AG20443 (cell line): ENCODE measurements at regions not wholly inside any gene's neighbourhood (a gene's known extent, or its start where the extent isn't known, plus 50 kb on each side); places are given as distances from the start of the nearest gene placed in this dataset.
"Not testable (repeated sequence)": the region's sequence is repeated elsewhere in the genome, so short reads cannot be mapped to it uniquely, and the experiment has no call there.

Experiments used
- DNase-seq: peaks from one replicate; pipeline ENCODE4 v3.0.0; 2012; ENCODE audit warnings: low spot score, mixed read lengths

DNA sequence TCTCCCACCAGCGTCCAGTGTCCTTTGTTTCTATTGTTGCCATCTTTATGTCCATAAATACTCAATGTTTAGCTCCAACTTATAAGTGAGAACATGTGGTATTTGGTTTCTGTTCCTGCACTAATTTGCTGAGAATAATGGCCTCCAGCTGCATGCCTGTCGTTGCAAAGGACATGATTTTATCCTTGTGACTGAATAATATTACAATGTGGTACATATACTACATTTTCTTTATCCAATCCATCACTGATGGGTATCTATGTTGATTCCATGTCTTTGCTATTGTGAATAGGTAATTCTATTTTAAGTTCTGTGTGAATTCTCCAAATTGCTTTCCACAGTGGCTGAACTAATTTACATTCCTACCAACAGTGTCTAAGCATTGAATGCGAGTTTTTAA, 578.6 kb upstream of the CA10 start:
- DNase-seq: no peak

DNA sequence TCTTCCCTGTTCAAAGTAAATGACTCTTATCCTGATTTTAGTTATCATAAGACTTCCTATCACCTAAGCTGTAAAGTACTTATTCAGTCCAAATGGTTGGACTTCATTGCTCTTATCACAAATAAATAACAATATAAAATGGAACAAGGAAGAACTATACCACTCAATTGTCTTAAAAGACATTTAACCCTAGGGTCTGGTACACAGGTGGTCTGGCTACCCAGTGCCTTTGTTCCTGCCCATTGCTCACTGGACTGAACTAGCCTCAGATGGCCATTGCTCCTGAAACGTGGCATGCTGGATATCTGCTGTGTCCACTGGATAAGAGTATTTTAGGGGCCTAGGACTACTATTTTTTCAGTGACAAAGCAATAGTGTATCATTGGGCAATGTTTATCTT, 574.3 kb upstream of the CA10 start:
- DNase-seq: no peak

DNA sequence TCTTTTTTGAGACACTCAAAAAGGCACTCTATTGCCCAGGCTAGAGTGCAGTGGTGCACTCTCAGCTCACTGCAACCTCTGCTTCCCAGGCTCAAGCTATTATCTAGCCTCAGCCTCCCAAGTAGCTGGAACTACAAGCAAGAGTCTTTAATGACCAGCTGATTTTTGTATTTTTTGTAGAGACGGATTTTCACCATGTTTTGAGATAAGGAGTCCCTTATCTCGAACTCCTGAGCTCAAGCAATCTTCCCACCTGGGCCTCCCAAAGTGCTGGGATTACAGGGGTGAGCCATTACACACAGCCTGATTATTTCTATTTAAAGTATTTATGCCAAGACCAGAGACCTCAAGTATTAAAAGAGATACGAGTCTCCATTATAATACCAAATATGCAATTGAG, 566.1 kb upstream of the CA10 start:
- no peak for DNase-seq

DNA sequence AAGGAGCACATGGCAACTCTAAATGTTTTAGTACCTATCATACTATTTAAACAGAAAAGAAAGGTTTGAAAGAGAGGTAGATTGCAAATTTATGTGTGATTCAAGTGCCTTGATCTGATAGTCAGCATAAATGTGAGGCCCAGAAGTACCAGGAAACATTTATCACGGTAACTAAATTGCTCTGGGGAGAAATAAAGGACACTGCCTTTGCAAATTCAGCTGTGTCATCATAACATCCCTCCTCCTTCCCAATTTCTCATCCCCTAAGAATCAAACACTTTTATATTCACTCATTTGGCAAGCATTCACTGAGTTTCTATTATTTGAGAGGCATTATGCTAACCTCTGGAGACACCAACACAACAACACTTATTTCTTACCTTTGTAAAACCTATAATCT, 563.4 kb upstream of the CA10 start:
- no peak for DNase-seq

DNA sequence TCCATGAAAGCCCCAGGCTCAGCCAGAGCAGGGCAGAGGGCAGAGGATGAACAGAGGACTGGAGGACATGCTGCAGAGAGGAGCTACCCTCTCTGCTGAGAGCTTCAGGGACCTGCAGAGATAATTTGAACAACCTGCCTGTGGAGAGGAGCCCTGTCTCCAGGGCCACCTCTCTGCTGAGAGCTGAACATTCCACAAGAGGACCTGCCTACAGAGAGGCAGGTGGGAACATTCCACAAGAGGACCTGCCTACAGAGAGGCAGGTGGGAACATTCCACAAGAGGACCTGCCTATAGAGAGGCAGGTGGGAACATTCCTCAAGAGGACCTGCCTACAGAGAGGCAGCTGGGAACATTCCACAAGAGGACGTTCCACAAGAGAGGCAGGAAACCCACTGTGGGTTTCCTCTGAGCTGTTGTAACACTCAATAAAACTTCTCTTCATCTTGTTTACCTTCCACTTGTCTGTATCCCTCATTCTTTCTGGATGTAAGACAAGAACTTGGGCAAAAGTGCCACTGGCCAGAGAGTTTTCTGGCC, 551.9 kb upstream of the CA10 start:
- no peak for DNase-seq

DNA sequence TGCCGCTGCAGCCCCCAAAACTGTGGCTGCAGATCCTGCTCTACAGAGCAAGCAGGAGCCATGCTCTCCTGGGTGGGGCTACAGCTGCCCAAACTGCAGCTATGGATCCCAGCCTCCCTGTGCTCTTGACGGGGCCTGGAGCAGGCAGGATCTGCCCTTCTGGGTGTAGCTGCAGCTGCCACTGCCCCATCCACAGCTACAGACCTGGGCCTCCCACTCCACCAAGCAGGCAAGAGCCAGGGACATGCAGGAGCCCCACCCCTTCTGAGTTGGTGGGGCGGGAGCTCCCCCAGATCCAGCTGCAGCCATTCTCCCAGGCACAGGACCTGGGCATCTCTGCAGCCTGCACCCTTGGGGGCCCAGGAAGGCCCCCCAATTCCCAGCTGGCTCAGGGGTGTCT, 551.2 kb upstream of the CA10 start:
- DNase-seq: no peak

DNA sequence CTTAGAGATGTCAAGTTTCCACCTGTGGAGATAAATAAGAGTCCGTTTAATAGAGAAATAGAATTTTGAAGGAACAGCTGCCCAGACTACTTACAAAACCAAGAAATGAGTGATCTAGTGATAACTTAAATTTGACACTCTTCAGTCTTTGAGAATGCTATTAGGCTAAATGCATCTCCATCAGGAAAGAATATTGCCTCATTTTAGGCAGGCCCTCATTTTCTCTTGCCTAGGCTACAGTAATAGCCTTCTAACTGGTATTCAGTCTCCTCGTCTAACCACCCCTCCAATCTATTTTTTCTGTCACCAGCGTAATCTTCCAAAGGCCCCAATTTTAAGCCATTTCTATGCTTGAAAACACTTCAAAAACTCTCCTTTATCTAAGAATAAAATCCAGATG, 537.8 kb upstream of the CA10 start:
- no peak for DNase-seq

DNA sequence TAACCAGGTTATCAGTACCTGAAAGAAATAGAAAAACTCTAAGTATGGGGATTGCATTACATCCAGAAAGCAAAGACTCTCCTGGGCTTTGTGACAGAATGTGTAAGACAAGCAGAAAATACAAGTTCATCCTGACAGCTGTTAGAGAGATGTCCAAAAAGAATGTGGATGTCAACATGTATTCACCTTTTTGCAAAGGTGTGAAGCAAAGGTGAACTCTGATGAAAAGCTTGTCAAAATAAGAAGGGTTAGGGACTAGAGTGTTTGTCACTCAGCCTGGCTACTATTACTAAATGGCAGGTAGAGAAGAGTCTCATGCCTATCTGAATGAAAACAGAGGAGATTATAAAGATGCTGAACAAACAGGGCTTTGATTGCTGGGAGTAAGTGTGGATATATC, 527.6 kb upstream of the CA10 start:
- DNase-seq: no peak

DNA sequence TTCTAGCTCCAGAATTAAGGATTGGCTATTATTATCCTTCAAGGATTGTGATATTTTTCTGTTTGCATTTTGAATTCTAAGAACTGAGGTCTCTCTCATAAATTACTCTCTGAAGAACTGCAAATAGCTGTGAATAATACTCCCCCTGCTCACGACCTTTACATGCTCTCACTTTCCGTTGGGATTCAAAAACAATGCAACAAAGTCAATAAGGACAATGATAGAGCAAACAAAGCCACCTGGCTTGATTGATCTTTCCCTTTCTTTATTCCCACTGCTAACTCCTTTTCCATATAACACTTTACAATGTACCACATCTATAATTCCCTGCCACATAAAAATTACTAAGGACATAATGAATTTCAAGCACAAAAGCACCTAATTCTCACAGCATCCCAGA, 523.0 kb upstream of the CA10 start:
- no peak for DNase-seq

DNA sequence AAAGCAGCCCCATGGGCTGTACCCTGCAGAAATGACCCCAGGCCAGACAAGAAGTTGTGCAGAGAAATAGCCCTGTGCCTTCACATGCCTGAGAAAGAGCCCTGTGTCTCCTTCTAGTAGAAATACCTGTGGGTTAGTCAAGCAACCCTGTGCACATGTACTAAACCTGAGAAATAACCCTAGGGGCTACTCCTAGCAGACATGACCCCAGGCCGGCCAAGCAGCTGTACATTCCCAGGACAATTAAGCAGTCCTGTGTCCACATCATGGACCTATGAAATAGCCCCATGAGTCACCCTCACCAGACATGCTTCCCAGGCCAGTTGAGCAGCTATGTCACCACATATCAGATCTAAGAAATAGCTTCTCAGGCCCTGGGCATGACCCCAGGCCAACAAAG, 519.7 kb upstream of the CA10 start:
- no peak for DNase-seq

DNA sequence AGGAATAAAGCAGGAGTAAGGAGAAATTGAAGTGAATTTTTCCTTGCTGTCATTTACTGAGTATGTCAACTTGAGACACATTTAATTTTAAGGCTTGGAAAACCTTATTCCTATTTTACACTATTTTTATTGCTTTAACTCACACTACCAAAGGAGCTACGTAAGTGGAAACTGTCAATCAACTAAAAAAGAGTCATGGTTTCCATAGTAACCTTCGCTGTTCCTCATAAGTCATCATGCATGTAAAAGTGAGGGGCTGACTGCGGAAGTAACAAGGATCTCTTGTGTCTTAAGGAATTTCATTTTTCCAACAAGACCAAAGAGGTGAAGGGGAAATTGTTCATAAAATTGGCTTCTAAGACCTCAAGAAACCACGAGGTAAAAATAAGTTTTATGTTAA, 516.2 kb upstream of the CA10 start:
- no peak for DNase-seq

DNA sequence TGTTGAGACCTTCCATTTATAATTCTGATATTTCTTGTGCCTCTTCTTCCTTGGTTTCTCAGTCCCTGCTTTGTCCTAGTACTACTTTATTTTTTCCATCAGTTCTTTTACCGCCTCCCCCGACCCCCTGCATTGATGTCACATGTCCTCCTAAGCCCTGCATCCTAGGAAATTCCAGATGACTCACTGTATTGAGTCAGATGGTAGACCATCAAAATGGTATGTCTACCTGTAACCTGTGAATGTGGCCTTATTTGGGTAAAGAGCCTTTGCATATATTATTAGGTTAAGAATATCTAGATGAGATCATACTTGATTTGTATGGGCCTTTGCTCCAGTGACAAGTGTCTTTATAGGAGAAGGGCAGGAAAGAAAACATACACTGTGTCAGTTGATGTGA, 515.3 kb upstream of the CA10 start:
- no peak for DNase-seq

DNA sequence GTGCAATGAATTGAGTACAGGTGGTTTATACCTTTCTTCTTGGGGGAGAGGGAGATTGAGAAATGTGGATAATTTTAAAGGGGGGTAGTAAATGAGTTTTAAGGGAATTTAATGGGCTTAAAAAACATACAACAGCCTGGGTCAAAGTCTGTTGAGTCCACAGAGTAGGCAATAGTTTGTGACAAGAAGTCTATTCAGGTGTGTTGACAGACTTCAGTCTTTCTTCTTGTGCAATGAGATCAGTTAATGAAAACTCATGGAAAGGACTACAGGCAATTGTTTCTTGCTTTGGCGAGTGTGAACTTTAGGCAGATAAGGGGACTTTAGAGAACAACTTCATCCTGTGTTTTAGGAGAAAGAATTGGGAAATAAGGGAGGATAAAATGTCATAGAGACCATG, 507.8 kb upstream of the CA10 start:
- DNase-seq: no peak

DNA sequence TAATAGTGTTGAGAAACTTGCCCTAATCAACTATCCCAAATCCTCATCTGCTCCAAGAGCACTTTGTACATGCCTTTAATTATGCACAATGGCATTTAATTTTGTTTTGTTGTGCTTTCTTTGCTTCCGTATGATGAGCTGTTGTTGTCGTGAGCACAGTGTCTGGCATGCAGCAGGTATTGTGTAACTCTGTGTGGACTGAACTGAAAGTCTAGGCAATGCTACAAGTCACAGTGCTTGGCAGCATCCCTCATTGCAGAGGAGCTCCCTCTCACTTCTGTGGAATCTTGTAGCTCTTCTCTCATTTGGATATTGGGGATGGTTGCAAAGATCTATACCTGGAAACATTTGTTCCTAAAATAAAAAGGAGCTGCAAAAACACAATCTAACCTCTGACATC, 502.2 kb upstream of the CA10 start:
- DNase-seq: no peak

DNA sequence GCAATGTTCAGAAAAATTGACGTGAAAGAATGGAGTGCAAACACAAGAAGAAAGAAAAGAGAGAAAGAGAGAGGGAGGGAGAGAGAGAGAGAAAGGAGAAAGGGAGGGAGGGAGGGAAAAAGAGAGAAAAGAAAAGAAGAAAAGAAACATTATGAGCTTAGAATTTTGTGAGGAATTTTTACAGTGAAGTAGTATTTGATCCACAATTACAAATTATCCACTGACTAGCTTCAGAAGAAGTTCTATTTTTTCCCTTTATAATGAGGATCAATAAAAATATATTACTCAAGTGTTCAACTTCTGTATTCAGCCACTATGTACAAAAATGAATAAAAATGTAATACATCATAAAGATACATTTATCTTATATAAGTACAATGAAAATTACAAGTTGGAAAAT, 494.5 kb upstream of the CA10 start:
- no peak for DNase-seq

DNA sequence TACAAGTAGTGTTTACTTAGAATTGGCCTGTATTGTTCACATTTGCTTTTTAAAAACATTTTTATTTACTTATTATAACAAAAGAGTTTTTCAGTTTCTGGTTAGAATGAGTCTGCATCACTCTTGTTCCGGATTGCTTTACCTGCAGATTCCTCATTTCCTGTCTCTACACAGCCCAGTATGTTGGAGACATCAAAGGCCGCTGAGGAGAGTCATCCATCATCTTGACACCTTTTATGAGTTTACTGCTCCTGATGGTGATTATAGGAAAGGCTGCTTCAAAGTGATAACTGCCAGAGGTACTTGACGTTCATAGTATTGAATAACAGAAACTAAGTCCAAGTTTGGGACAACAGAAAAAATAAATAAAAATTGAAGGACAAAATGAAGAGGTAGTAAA, 490.5 kb upstream of the CA10 start:
- DNase-seq: no peak

DNA sequence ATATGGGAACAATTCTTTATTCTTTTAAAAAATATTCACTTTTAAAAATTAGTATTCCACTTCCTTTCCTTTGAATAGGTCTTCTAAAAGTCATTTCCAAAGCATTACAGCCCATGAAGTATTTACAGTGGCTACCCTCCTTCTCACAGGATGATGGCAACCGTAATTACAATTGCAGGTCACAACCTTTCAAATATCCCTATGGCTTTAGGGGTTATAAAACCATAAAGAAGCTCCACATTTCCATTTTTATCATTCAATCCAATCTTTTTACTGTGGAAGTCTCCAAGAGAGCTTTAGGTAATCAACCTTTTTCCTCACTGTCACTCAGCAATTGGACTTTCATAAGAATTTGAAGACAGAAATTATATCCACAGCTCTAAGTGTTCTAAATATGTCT, 488.9 kb upstream of the CA10 start:
- no peak for DNase-seq

DNA sequence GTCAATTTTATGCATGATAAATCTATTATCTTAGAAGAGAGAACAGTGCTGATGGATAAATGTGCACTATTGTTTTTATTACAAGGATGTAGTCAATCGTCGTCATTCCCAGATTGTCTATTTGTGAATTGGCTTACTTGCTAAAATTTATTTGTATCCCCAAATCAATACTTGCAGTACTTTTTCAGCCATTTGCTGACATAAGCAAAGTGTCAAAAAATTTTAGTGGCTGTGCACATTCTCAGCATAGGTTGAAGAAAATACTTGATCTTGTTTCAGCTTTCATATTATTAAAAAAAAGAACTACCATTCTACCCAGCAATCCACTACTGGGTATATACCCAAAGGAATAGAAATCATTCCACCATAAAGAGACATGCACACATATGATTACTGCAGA, 477.9 kb upstream of the CA10 start:
- no peak for DNase-seq

DNA sequence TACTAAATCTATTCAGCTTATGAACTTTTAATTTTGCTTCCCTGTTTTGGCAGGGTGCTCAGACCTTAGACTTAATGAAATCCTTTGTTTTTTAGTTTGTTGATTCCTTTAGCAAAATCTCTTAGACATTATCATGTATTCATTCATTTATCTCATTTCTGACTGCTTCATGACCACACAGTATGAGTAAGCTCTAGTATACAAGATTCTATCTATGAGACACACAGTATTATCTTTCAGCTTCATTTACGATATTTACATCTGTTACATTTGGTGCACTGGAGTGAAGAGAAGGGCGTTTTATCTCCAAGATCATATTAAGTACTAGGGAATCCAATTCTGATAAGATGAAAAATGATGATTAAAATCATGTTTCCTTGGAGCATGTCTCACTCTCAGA, 448.1 kb upstream of the CA10 start:
- no peak for DNase-seq

DNA sequence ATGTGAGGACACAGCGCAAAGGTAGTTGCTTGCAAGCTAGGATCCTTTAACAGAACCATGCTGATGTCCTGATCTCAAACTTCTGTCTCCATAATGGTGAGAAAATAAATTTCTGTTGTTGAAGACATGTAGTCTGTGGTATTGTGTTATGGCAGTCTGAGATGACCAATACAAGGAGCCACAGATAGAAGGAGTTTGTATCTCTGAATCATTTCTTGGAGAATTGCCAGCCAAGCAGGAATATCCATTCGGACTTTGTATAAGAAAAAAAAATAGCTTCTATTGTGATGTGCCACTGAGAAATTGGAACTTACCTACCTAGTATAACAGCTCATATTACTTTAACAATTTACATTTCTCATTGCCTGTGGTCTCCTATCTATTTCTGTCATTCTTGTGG, 447.6 kb upstream of the CA10 start:
- DNase-seq: no peak

DNA sequence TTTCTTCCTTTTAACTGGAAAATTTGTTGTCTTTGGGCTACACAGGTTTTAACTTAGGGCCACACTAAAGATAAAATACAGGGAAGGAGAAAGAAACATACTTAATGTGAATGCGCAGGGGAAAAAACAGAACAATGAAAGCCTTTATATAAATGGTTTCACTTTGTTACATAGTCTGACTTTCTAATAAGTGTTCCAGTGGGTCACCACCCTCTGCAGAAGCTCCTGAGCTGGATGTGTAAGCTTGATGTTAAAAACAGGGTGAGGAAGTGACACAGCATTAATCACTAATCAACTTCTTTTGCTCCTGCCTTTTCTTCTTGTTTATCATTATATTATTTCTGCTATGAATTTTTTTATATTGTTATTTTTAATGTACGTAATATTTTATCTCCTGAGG, 445.6 kb upstream of the CA10 start:
- no peak for DNase-seq

DNA sequence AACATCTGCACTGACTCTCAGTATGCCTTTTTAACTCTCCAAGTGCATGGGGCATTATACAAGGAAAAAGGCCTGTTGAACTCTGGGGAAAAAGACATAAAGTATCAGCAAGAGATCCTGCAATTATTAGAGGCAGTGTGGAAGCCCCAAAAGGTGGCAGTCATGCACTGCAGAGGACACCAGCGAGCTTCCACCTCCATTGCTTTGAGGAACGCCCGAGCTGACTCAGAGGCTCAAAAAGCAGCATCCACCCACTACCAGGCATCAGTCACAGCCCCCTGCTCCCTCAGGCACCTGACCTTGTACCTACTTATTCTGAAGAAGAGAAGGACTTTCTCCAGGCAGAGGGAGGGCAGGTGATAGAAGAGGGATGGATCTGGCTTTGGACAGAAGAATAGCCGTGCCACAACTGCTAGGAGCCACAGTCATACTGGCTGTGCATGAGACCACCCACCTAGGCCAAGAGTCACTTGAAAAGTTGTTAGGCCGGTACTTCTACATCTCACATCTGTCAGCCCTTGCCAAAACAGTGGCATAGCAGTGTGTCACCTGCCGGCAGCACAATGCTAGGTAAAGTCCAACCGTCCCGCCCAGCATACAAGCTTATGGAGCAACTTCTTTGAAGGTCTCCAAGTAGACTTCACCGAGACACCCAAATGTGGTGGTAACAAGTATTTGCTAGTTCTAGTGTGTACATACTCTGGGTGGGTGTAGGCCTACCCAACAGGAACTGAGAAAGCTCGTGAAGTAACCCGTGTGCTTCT, 439.1 kb upstream of the CA10 start:
- not testable (repeated sequence) for DNase-seq

DNA sequence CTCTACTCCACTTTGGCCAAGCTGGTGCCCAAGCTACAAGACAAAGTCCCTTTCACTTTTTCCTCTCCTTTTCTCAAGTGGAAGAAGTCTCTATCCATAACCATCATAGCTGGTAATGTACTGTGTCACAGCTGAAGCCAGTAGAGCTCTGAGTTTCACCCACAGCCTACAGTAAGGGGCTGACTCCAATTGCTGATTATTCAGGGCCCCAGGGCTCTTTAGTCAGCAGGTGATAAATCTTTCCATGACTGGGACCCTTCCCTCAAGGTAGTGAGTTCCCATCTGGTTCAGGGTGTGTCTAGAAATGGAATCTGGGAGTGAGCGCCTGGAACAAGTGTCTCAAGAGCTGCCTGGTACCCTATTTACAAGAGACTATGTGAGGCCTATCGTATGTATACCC, 436.0 kb upstream of the CA10 start:
- DNase-seq: no peak

DNA sequence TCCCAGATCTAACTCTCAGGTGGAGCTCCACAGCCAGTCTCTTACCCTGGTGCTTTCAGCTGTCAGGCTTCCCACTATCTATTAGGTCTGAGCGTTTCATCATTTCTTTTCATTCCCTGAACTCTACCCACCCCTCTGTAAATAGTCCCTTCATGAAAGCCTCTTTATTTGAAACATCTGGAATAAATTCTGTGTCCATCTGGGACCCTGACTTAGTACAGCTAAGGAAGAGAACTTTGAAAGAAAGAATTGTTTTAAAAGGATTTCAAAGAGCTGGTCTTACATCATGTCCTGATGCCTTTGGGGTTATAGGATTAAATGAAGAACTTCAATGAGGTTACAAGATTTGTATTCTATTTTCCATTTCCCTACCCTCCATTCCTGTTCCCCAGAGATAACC, 388.5 kb upstream of the CA10 start:
- DNase-seq: no peak

DNA sequence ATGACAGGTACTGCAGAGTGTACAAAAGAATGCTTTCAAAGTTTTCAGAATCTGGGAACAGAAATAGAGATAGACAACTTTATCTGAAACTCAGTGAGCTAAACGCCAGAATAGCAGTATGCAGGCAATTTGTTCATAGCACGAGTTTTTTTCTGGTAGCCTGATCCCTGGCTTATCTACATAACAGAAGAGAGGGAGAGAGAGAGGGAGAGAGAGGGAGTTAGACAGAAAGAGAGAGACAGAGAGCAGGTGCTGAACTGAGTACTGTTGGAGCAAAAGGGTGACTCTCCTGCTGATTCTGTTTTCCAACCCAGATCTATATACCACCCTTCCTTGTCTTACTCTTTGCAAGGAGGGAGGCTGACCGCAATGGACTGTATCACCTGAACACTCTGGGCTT, 388.0 kb upstream of the CA10 start:
- DNase-seq: no peak
